H9 (cell line): ENCODE measurements at regions not wholly inside any gene's neighbourhood (a gene's known extent, or its start where the extent isn't known, plus 50 kb on each side); places are given as distances from the start of the nearest gene placed in this dataset.

Source experiments
- DNase-seq: peaks from one replicate; pipeline ENCODE4 v3.0.0-alpha.2; 2017
- H2AFZ ChIP-seq: one replicate; pipeline ENCODE4 v1.6.1; 2013; ENCODE audit warnings: mild to moderate bottlenecking, low read length, control low read depth, moderate library complexity
- H2AK5ac ChIP-seq: 2 replicates; pipeline ENCODE4 v1.6.1; 2013; ENCODE audit warnings: low read length, control low read depth, mixed read lengths; ENCODE audit not compliant: insufficient read length
- H2BK120ac ChIP-seq: one replicate; pipeline ENCODE4 v1.6.1; 2013; ENCODE audit warnings: low read depth, mild to moderate bottlenecking, low read length, control low read depth, inconsistent platforms; ENCODE audit not compliant: poor library complexity, severe bottlenecking
- H2BK12ac ChIP-seq: 2 replicates; pipeline ENCODE4 v1.6.1; 2013; ENCODE audit warnings: low read length, control low read depth, mixed read lengths, low read depth; ENCODE audit not compliant: insufficient read length
- H2BK15ac ChIP-seq: 2 replicates; pipeline ENCODE4 v1.6.1; 2013; ENCODE audit warnings: low read depth, low read length, control low read depth
- H2BK20ac ChIP-seq: one replicate; pipeline ENCODE4 v1.6.1; 2013; ENCODE audit warnings: low read depth, mild to moderate bottlenecking, low read length, control low read depth, inconsistent platforms; ENCODE audit not compliant: poor library complexity, severe bottlenecking
- H2BK5ac ChIP-seq: 2 replicates; pipeline ENCODE4 v1.6.1; 2013; ENCODE audit warnings: low read length, control low read depth, mixed read lengths; ENCODE audit not compliant: insufficient read length
- H3K14ac ChIP-seq: 2 replicates; pipeline ENCODE4 v1.6.1; 2013; ENCODE audit warnings: low read length, control low read depth; ENCODE audit not compliant: insufficient read depth
- H3K18ac ChIP-seq: 2 replicates; pipeline ENCODE4 v1.6.1; 2013; ENCODE audit warnings: low read depth, mild to moderate bottlenecking, mixed read lengths, low read length, control low read depth; ENCODE audit not compliant: insufficient read length
- H3K23ac ChIP-seq: 2 replicates; pipeline ENCODE4 v1.6.1; 2013; ENCODE audit warnings: low read length, control low read depth, mixed read lengths, low read depth; ENCODE audit not compliant: insufficient read length
- H3K23me2 ChIP-seq: 2 replicates; pipeline ENCODE4 v1.6.1; 2013; ENCODE audit warnings: low read depth, mild to moderate bottlenecking, mixed read lengths, low read length, control low read depth; ENCODE audit not compliant: insufficient read length, poor library complexity, severe bottlenecking
- H3K27ac ChIP-seq: 2 replicates; pipeline ENCODE4 v1.5.1; 2013; ENCODE audit warnings: low read length, control low read depth, mixed read lengths, low read depth; ENCODE audit not compliant: insufficient read length
- H3K27me3 ChIP-seq: 2 replicates; pipeline ENCODE4 v1.6.1; 2013; ENCODE audit warnings: low read length, control low read depth, inconsistent platforms; ENCODE audit not compliant: insufficient read depth
- H3K4ac ChIP-seq: 2 replicates; pipeline ENCODE4 v1.6.1; 2013; ENCODE audit warnings: low read depth, mild to moderate bottlenecking, control low read depth, inconsistent platforms, low read length, moderate library complexity
- H3K4me1 ChIP-seq: 2 replicates; pipeline ENCODE4 v1.6.1; 2013; ENCODE audit warnings: low read length, control low read depth, inconsistent platforms; ENCODE audit not compliant: insufficient read depth
- H3K4me2 ChIP-seq: 2 replicates; pipeline ENCODE4 v1.6.1; 2013; ENCODE audit warnings: low read length, control low read depth, mixed read lengths; ENCODE audit not compliant: insufficient read length, insufficient read depth
- H3K56ac ChIP-seq: 2 replicates; pipeline ENCODE4 v1.6.1; 2013; ENCODE audit warnings: low read depth, mild to moderate bottlenecking, mixed read lengths, low read length, control low read depth; ENCODE audit not compliant: insufficient read length
- H3K79me1 ChIP-seq: 2 replicates; pipeline ENCODE4 v1.6.1; 2013; ENCODE audit warnings: low read depth, mild to moderate bottlenecking, moderate library complexity, low read length, control low read depth, inconsistent platforms; ENCODE audit not compliant: insufficient read depth, poor library complexity, severe bottlenecking
- H3K79me2 ChIP-seq: 2 replicates; pipeline ENCODE4 v1.6.1; 2013; ENCODE audit warnings: low read length, control low read depth, inconsistent platforms; ENCODE audit not compliant: insufficient read depth
- H3K9ac ChIP-seq: 2 replicates; pipeline ENCODE4 v1.6.1; 2013; ENCODE audit warnings: low read length, control low read depth, mixed read lengths; ENCODE audit not compliant: insufficient read length; ENCODE audit errors: extremely low read depth
- H3K9me3 ChIP-seq: one replicate; pipeline ENCODE4 v1.6.1; 2013; ENCODE audit warnings: low read depth, low read length, inconsistent platforms; ENCODE audit not compliant: control insufficient read depth
- H3T11ph ChIP-seq: one replicate; pipeline ENCODE4 v1.6.1; 2013; ENCODE audit warnings: mild to moderate bottlenecking, low read length, control low read depth, inconsistent platforms
- H4K20me1 ChIP-seq: one replicate; pipeline ENCODE4 v1.6.1; 2013; ENCODE audit not compliant: control insufficient read depth, insufficient read length, insufficient read depth
- H4K5ac ChIP-seq: 2 replicates; pipeline ENCODE4 v1.6.1; 2013; ENCODE audit warnings: low read depth, mild to moderate bottlenecking, mixed read lengths, low read length, control low read depth; ENCODE audit not compliant: insufficient read length
- H4K8ac ChIP-seq: replicated peaks from 2 replicates; pipeline ENCODE4 v1.6.1; 2013; ENCODE audit warnings: low read length, control low read depth, mixed read lengths, low read depth; ENCODE audit not compliant: insufficient read length
- H4K91ac ChIP-seq: 2 replicates; pipeline ENCODE4 v1.6.1; 2013; ENCODE audit warnings: low read depth, mild to moderate bottlenecking, moderate library complexity, mixed read lengths, low read length, control low read depth; ENCODE audit not compliant: insufficient read length
- H3K27ac Mint-ChIP-seq, 3 experiments: 2 replicates in 2 of 3; 3 replicates in 1 of 3; pipeline ENCODE4 v1.8.0; 2020 to 2021; ENCODE audit warnings: mixed read lengths in 3 of 3, mild to moderate bottlenecking in 1 of 3, moderate library complexity in 1 of 3
- H3K27me3 Mint-ChIP-seq: 2 replicates; pipeline ENCODE4 v1.8.0; 2021; ENCODE audit warnings: low read depth, mild to moderate bottlenecking, moderate library complexity, mixed read lengths
- H3K36me3 Mint-ChIP-seq, 3 experiments: 2 replicates in 2 of 3; 3 replicates in 1 of 3; pipeline ENCODE4 v1.8.0; 2020 to 2021; ENCODE audit warnings: low read depth in 3 of 3, mixed read lengths in 3 of 3; ENCODE audit not compliant: insufficient read depth in 1 of 3
- H3K4me1 Mint-ChIP-seq, 2 experiments: 2 replicates each; pipeline ENCODE4 v1.8.0; 2020; ENCODE audit warnings: mixed read lengths in 2 of 2
- H3K4me3 Mint-ChIP-seq, 2 experiments: 2 replicates in 1 of 2; 3 replicates in 1 of 2; pipeline ENCODE4 v1.8.0; 2020 to 2021; ENCODE audit warnings: mild to moderate bottlenecking in 2 of 2, mixed read lengths in 2 of 2, moderate library complexity in 1 of 2
- H3K9me3 Mint-ChIP-seq, 2 experiments: 2 replicates in 1 of 2; 3 replicates in 1 of 2; pipeline ENCODE4 v1.8.0; 2020; ENCODE audit warnings: mild to moderate bottlenecking in 2 of 2, mixed read lengths in 2 of 2, moderate library complexity in 1 of 2
- WGBS: extraction: QIAGEN DNeasy Blood & Tissue Kit; methylation state at CpG from one replicate; pipeline ENCODE4 v1.1.7; 2013; ENCODE audit warnings: missing lambda C conversion rate, low lambda C conversion rate, mixed read lengths; ENCODE audit not compliant: insufficient read length; ENCODE audit errors: extremely low coverage; 5-methylcytosine and 5-hydroxymethylcytosine counted together
- TF ChIP-seq, protein P1 (sequence below): fragments of 200-600 bp; sonication (generic); conservative IDR thresholded peaks from 3 replicates; pipeline ENCODE4 v1.8.0; 2021; ENCODE audit warnings: antibody characterized with exemption, mild to moderate bottlenecking

DNA sequence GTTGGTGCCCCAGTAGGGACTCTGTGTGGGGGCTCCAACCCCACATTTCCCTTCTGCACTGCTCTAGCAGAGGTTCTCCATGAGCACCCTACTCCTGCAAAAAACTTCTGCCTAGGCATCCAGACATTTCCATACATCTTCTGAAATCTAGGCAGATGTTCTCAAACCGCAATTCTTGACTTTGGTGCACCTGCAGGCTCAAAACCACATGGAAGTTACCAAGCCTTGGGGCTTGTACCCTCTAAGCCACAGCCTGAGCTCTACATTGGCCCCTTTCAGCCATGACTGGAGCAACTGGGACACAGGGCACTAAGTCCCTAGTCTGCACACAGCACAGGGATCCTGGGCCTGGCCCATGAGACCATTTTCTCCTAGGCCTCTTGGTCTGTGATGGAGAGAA lies 66.5 kb upstream of the VGLL3 start:
- no peak overlapping the region for H3T11ph ChIP-seq
- no peaks in the 10 kb centered on the region for H3K27me3 ChIP-seq
- Mint-ChIP-seq H3K9me3 (peaks cover 4 to 6% of the 10 kb centered on the region in 2 experiments; a peak in 3 of 5 replicates), H3K4me1 (peaks cover 0 to under 1% of the 10 kb centered on the region in 2 experiments; a peak in 1 of 4 replicates), H3K27me3 (peaks cover 2% of the 10 kb centered on the region), H3K36me3 (peaks cover 0 to 11% (median 2%) of the 10 kb centered on the region in 3 experiments; a peak in 3 of 7 replicates), H3K27ac (no peak overlapping the region), H3K4me3 (no peak overlapping the region)
- no peak overlapping the region for H3K9ac ChIP-seq
- H3K4me1 ChIP-seq: no peaks in the 10 kb centered on the region
- no peak overlapping the region for H2BK15ac ChIP-seq
- no CpG with 5 or more reads among the region's 1 CpG for WGBS
- no peaks in the 10 kb centered on the region for H4K20me1 ChIP-seq
- H2AK5ac ChIP-seq: no peak overlapping the region
- H4K5ac ChIP-seq: no peak overlapping the region
- no peak overlapping the region for H3K27ac ChIP-seq
- no peak overlapping the region for H3K4ac ChIP-seq
- H3K14ac ChIP-seq: no peak overlapping the region
- no peak overlapping the region for H2BK12ac ChIP-seq
- H2AFZ ChIP-seq: no peak overlapping the region
- no peak overlapping the region for H4K8ac ChIP-seq
- no peaks in the 10 kb centered on the region for H3K79me2 ChIP-seq
- no peak overlapping the region for H3K23ac ChIP-seq
- DNase-seq: no peak
- TF ChIP-seq, protein P1, sequence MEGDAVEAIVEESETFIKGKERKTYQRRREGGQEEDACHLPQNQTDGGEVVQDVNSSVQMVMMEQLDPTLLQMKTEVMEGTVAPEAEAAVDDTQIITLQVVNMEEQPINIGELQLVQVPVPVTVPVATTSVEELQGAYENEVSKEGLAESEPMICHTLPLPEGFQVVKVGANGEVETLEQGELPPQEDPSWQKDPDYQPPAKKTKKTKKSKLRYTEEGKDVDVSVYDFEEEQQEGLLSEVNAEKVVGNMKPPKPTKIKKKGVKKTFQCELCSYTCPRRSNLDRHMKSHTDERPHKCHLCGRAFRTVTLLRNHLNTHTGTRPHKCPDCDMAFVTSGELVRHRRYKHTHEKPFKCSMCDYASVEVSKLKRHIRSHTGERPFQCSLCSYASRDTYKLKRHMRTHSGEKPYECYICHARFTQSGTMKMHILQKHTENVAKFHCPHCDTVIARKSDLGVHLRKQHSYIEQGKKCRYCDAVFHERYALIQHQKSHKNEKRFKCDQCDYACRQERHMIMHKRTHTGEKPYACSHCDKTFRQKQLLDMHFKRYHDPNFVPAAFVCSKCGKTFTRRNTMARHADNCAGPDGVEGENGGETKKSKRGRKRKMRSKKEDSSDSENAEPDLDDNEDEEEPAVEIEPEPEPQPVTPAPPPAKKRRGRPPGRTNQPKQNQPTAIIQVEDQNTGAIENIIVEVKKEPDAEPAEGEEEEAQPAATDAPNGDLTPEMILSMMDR: no peak
- H4K91ac ChIP-seq: no peak overlapping the region
- no peak overlapping the region for H3K18ac ChIP-seq
- H3K4me2 ChIP-seq: no peak overlapping the region
- H3K9me3 ChIP-seq: no peaks in the 10 kb centered on the region
- no peak overlapping the region for H2BK5ac ChIP-seq
- H3K56ac ChIP-seq: no peak overlapping the region
- no peaks in the 10 kb centered on the region for H3K79me1 ChIP-seq
- H2BK20ac ChIP-seq: no peak overlapping the region
- no peaks in the 10 kb centered on the region for H3K23me2 ChIP-seq
- no peak overlapping the region for H2BK120ac ChIP-seq
